ENCODE measurements at regions not wholly inside any gene's neighbourhood (a gene's known extent, or its start where the extent isn't known, plus 50 kb on each side); places are given as distances from the start of the nearest gene placed in this dataset.

DNA sequence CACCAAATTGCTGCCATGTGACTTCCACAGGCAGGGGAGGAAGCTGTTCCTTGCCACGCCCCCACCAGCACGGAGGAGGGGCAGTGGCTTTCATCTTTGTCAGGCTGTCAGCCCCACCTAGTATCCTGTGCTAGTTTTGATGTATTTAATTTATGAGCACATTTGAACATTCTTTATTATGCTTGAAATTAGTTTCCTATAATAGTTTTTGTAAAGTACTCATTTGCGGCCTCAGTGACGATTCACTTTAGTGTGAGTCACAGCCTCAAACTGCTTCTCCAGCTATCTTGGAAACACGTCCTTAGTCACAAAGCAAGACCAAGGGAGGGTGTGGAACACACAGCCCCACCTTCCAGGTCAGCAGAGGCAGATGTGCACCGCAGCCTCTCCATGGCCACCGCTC, 239.9 kb upstream of the ATP10A start:
- ATAC-seq (no peak), DNase-seq (no peak)
- intact Hi-C loops (cut with DNase I), result no loop called here

DNA sequence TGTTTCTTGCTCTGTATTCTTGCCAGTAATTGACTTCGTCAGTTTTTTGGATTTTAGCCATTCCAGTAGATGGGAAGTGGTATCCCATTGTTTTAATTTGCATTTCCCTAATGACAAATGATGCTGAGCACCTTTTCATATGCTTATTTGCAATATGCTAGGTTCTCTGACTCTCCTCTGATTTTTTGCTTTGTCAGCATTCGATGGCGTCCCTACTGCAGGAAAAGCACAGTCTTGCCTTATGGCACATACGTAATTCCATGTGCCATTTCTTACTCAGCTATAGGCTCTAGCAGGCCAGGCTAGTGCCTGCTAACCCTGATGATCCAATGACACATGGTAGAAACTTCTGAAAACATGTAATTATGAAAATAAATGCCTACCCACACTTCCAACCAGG, 239.2 kb upstream of the ATP10A start:
- intact Hi-C loops (cut with DNase I), result no loop called here
- ATAC-seq, result no peak

DNA sequence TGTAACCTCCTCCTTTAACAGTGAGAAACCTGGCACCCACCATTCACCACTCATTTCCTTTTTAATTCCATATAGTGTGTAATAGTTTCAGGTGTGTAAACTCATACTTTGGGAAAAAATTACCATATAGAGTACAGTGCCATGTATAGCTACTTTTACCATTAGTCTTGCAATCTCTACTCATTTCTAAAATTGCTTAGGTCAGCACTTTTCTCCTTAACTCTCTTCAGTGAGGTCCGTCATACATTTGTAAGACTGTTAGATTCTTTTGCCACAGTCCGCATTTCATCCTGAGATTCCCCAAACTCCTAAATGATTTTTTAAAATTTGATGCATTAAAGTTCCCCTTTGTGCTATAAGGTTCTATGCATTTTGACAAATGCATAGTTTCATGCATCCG, 238.3 kb upstream of the ATP10A start:
- ATAC-seq (no peak), DNase-seq (no peak)
- intact Hi-C loops (cut with DNase I), result no loop called here

More for the DNA sequence above, 239.2 kb upstream of the ATP10A start:
- DNase-seq, result no peak

DNA sequence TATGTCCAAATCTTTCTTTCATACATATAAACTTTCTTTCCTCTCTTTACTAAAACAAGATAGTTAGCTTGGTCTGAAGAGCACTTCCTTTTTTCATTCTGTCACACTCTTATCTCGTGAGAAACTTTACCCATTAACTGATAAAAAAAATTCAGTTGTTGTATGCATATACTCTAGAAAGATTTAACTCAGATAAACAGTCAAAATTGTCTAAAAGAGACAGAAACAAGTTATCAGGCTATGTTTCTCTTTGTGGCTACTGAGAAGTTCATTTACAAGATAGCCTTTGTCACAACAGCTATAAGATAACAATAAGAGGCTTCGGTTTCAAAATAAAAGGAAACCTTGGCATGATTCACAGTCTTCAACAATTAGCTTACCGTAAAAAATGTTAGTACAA, 235.7 kb upstream of the ATP10A start:
- intact Hi-C loops (cut with DNase I), result no loop called here
- ATAC-seq (no peak), DNase-seq (no peak)

DNA sequence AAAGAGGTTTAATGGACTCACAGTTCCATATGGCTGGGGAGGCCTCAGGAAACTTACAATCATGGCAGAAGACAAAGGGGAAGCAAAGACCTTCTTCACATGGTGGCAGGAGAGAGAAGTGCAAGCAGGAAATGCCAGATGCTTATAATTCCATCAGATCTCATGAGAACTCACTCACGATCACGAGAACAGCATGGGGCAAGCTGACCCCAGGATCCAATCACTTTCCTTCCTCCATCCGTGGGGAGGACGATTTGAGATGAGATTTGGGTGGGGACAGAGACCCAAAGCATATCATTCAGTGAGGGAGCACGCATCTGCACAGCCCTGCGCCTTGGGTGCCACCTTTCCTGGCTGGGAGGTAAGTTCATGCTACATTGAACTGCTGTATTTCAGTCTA, 234.1 kb upstream of the ATP10A start:
- intact Hi-C loops (cut with DNase I), result no loop called here
- DNase-seq (no peak), ATAC-seq (no peak)

DNA sequence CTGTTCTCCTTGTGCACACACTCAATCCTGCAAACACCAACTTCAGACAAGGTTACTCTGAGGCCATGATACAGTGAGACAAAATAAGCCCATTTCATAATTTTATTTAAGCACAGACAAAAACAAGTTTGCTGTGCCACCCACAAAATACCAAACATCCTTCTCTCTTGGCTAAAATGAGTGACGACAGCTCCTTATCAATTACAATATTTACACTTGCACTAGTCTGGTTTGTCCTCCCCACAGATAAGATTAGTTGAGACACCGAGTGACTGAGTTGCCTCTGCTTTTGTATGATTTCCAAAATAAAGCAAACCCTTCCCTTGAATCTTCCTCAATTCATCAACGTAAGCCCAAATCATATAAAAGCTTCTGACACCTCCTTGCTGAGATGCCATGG, 233.5 kb upstream of the ATP10A start:
- intact Hi-C loops (cut with DNase I), result no loop called here
- no peak for DNase-seq
- ATAC-seq, result no peak

DNA sequence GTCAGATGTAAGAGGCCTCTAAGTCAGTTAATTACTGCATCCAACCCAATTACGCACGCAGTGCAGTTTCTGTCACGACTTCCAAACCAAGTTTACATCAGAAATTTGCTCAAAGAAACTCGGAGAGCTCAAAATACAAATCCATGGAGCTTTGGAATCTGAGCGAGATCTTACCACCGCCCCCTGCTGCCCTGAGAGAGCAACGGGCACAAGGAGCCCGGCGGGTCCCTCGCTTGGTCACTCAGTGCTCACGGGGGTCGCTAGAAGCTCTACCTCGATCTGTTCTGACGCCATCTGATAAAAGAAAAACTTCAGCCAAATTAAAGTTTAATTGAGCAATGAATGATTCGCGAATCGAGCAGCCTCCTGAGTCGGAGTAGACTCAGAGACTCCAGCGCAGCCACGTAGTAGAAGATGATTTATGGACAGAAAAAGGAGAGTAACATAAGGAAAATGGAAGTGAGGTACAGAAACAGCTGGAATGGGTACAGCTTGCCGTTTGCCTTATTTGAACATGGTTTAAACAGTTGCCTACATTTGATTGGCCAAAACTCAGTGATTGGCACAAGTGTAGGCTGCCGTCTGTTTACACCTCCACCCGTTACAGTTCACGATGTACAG, 232.7 kb upstream of the ATP10A start:
- intact Hi-C loops (cut with DNase I), result no loop called here
- no peak for ATAC-seq
- DNase-seq, result no peak

DNA sequence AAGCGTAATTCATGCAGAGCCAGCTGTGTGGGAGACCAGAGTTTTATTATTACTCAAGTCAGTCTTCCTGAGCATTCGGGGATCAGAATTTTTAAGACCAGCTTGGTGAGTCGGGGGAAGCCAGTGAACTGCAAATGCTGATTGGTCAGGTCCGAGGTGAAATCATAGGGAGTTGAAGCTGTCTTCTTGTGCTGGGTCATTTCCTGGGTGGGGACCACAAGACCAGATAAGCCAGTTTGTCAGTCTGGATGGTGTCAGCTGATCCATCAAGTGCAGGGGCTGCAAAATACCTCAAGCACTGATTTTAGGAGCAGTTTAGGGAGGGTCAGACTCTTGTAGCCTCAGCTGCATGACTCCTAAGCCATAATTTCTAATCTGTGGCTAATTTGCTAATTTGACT, 228.1 kb upstream of the ATP10A start:
- no peak for ATAC-seq
- no peak for DNase-seq
- intact Hi-C loops (cut with DNase I), result no loop called here

DNA sequence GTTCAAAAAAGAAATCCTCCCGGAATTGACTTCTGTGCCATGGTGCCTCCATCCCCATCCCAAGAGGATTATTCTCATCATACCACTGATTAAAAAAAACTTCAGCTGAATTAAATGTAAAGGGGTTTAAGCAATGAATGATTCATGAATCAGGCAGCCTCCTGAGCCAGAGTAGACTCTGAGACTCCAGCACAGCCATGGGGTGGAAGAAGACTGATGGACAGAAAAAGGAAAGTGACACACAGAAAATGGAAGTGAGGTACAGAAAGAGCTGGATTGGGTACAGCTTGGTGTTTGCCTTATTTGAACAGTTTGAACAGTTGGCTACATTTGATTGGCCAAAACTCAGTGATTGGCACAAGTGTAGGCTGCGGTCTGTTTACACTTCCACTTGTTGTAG, 224.8 kb upstream of the ATP10A start:
- ATAC-seq (no peak), DNase-seq (no peak)
- intact Hi-C loops (cut with DNase I), result no loop called here

DNA sequence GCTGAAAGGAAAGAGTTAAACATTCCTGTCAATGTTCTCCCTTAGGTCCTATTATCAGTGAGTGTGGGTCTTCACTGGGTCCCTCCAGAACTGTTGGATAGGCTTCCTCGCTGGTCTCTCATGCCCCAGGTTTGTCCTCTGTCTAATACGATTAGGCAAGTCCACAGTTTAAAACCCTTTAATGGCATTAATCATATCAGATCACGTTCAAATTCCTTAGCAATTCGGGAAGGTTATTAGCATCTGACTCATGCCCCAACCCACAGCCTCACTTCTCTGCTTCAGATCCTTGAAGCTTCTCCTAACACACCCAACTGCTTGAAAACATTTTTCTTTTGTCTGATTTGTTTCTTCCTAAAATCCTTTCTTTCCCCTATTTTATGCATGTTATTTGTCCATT, 224.3 kb upstream of the ATP10A start:
- no peak for DNase-seq
- intact Hi-C loops (cut with DNase I), result no loop called here
- no peak for ATAC-seq

DNA sequence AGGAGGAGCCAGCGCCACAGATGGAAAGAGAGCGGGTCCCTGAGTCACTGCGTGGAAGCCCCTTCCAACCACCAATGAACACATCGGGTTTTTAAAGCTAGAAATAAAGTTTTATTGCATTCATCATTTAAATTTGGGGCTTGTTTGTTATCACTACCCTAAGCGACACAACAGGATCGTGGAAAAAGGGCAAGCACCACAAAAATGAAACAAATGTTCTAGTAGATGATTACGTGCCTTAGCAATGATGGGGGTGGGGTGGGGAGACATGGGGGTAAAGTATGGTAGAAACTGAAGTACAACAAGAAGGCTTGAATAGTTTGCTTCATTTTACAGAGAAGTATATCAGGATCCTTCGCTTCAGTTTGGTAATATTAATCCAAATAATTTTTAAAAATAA, 221.6 kb upstream of the ATP10A start:
- no peak for ATAC-seq
- intact Hi-C loops (cut with DNase I), result no loop called here
- no peak for DNase-seq

DNA sequence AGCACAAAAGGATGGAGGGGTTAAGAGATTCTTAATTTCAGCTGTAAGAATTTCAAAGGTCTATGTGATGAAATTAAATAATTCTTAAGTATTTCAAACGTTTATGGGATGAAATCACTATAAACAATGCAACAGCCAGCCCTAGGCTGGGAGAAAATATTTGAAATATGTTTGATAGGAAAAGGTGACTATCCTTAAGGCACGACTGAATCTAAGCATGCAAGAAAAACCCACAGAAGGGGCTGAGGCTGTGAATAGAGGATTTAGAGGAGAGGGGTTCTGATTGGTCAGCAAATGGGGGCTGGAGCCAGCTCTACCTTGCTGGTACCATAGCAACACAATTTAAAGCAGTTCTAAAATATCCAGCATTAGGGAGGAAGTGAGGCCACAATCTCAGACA, 220.8 kb upstream of the ATP10A start:
- ATAC-seq (no peak), DNase-seq (no peak)
- intact Hi-C loops (cut with DNase I), result no loop called here

DNA sequence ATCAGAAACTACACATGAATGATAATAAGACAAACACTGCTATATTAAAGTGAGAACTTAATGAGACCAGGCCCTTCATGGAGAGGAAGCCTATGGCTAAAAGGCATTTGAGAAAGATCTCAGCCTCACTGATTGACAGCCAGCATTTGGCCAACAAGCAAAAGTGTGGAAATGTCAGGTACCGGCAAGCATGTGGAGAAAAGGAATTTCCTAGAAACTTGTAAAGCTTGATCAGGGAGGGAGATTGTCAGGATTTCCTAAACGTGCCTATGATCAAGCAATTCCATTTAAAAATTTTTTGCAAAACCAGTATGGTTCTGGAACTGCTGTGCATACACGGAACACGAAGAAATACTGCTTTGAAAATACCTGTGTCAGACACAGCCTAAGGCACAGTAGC, 220.3 kb upstream of the ATP10A start:
- no peak for ATAC-seq
- no peak for DNase-seq
- intact Hi-C loops (cut with DNase I), result no loop called here

DNA sequence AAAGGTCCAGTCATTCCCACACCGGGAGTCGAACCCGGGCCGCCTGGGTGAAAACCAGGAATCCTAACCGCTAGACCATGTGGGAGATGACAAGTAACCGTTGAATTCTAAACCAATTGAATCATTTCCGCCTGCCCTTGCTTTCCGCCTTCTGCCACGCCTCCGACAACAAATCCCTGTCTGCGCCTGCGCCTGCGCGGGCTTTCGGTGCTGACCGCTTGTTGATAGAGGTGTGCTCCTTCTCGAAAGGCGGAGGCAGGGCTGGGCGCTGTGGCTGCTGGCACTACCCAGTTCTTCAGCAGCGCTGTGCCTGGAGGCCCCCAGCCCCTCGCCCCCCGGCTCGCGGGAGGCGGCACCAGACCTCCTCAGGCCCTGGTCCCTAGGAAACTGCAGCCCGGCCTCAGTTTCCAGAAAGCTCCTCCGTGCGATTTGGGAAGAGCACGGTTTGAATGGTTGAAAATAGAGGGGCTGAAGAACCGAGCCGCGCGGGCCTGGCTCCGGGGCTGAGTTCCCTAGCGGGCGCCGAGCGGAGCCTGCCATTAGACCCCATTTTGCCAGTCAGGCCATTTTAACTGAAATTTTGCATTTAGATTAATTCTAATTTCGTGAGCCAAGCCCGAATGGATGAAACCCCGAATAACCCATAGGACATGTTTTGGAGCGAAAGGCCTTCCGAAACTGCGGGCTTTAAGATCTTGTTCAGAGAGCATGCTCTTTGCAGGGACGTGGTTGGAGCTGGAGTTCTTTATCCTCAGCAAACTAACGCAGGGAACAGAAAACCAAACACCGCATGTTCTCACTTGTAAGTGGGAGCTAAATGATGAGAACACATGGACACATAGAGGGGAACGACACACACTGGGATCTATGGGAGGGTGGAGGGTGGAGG, 219.3 kb upstream of the ATP10A start:
- peak; percentile 96 for DNase-seq
- peak; percentile 98 to 99 for ATAC-seq
- intact Hi-C loops (cut with DNase I), result no loop called here

DNA sequence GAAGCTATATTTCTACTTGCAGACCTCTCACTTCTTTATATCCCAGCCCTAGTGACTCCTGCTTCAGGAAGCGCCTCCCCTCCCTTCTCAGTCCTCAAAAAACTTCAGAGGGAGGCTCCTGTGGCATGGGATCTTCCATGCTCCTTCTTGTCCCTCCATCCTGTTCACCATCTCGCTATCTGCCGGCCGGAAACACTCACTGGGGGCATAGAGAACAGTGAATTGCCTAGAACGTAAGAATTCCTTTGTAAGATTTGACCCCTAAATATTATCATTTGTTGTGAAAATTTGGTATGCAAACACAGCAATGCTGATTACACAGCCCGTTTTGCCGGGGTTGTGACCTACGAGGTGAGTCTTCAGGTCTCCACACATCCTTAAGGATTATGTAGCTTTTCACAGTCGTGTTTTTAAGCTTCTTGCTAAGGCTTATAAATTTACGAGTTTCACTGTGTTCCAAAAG, 218.7 kb upstream of the ATP10A start:
- DNase-seq, result no peak
- ATAC-seq, result no peak
- intact Hi-C loops (cut with DNase I), result no loop called here

DNA sequence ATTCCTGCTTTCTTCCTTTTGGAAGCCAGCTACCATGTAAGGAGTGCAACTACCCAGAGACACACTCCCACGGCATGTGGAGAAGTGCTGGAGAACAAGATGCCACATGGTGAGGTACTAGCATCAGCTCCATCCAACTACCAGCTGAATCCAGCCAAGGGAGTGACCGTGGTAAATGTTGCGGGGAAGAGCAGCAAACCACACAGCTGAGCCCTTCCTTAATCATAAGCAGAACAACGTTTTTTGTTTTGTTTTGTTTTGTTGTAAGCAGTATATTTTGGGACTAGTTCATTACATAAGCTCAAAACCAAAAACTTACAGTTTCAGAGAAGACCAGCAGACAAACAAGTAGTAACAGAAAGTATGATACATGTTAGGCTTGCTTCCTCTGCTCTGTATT, 212.6 kb upstream of the ATP10A start:
- intact Hi-C loops (cut with DNase I), result no loop called here
- DNase-seq (no peak), ATAC-seq (no peak)

DNA sequence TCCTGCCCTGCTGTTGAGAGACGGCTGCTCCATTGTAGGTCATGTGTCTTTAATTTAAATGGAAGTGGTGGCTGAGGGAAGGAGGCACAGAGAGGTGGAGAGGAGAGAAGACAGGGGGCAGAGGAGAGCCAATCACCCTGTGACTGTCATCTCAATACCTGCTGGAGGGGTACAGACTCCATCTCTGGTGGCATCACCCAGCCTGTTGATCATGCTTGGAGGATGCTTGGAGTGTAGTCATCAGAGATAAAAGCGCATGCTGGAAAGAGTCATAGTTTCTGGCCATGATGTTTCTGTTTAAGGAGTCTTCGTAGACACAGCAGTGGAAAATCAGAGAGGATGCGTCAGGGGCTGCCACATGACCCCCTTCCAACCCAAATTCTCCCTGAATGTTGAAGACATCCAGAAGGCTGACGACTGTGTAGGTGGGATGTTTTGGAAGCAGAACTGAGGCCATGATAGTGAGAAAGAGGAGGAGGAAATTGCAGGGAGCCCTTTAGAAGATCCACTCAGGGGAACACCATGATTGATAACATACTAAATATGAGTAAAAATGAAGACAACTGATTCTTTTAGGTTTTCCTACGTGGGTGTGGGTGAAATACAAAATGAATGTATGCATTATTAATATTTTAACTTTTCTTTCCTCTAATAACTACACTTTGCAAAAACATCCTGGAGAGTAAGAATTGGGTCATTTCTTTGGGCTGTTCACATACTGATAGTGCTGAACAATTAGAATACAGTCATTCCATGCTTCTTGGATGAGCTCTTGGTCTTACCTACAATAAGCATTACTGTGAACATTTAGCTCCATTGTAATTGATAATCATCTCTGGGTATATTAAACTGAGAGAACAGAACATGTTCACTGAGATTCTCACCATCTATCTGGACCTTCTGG, 210.6 kb upstream of the ATP10A start:
- intact Hi-C loops (cut with DNase I), result no loop called here
- ATAC-seq (no peak), DNase-seq (no peak)

DNA sequence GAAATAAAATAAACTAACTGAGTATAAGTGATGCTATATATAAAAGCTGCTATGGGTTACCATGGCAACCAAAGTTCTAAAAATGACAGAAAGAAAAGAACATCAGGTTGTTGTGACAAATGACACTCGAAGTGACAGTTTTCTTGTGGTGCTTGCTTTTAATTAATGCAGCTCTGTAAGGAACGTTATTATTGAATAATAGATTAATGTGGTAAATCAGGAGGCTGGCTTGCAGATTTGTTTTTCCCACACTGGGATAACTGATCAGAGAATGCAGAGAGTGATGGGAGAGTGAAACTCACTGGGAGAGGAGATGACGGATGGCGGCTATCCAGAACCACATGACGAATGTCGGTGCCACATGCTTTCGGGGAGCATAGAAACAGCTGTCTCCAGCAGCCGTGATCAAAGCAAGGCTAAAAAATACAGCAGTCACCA, 207.0 kb upstream of the ATP10A start:
- intact Hi-C loops (cut with DNase I), result no loop called here
- ATAC-seq, result no peak
- DNase-seq, result no peak

DNA sequence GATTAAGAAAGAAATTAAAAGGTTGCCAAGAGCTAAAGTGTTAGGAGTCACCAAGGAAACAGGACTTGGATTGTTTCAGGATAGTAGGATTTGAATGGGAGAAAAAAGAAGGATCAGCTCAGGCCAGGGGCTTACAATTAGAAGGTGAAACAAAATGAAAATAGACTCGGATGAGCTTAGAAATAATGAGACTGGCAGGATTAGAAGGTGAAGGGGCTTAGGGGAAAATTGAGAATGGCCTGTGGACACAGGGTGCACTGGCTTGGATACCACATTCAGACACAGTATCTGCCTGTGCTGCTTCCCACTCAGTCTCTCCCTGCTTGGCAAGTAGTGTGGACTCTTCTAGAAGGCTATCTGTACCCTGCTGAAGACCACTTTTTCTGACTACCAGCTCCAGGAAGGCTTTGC, 206.1 kb upstream of the ATP10A start:
- DNase-seq, result no peak
- intact Hi-C loops (cut with DNase I), result no loop called here
- ATAC-seq, result no peak

DNA sequence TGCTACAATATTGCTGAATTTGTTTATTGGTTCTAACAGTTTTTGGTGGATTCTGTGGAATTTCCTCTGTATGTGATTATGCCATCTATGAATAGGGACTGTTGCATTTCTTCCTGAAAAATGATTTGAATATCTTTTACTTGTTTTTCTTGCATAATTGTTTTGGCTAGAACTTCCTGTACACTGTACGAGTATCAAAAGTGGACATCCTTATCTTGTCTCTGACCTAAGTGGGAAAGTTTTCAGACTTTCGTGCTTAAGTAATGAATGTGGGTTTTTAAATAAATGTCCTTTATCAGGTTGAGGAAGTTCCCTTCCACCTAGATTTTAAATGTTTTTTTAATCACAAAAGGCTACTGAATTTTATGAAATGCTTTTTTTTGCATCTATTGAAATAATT, 203.8 kb upstream of the ATP10A start:
- DNase-seq (no peak), ATAC-seq (peak in 1 of 2 donors; percentile 49)
- intact Hi-C loops (cut with DNase I), result no loop called here

Data from left cardiac atrium (tissue), 4 donors.